Activated CD4-positive, alpha-beta T cell treated with anti-CD3 and anti-CD28 coated beads, Interleukin-2, Interleukin-4, amounts not matched to agents 100 ng/mL and 50 ng/mL, durations not matched to agents 16 hours and 8 hours (primary cell): ENCODE measurements at regions not wholly inside any gene's neighbourhood (a gene's known extent, or its start where the extent isn't known, plus 50 kb on each side); places are given as distances from the start of the nearest gene placed in this dataset.
"Not testable (repeated sequence)": the region's sequence is repeated elsewhere in the genome, so short reads cannot be mapped to it uniquely, and the experiment has no call there.

Source experiments
- DNase-seq: peaks from one replicate; pipeline ENCODE4 v3.0.0-alpha.2; 2020; ENCODE audit warnings: low spot score

GRCh38 chr13:111501596-111502535 lies 181.4 kb downstream of the TEX29 start:
- not testable (repeated sequence) for DNase-seq

- DNase-seq = no peak
Observed at GRCh38 chr13:111502957-111503356, 182.5 kb downstream of the TEX29 start.

GRCh38 chr13:111503376-111503775 lies 182.9 kb downstream of the TEX29 start:
- no peak for DNase-seq

GRCh38 chr13:111503905-111504695 lies 183.7 kb downstream of the TEX29 start:
- no peak for DNase-seq

- DNase-seq = no peak
Observed at GRCh38 chr13:111505175-111505777, 184.8 kb downstream of the TEX29 start.

GRCh38 chr13:111506125-111506524 lies 185.7 kb downstream of the TEX29 start:
- no peak for DNase-seq

GRCh38 chr13:111506621-111507020 lies 186.2 kb downstream of the TEX29 start:
- DNase-seq = no peak

- no peak for DNase-seq
Observed at GRCh38 chr13:111508164-111508870, 187.9 kb downstream of the TEX29 start.

GRCh38 chr13:111508902-111509509 lies 188.6 kb downstream of the TEX29 start:
- DNase-seq = no peak

- no peak for DNase-seq
Observed at GRCh38 chr13:111510502-111511218, 190.2 kb downstream of the TEX29 start.

- DNase-seq = no peak
Observed at GRCh38 chr13:111511219-111511732, 190.8 kb downstream of the TEX29 start.

- DNase-seq = no peak
Observed at GRCh38 chr13:111511805-111512504, 191.5 kb downstream of the TEX29 start.

GRCh38 chr13:111512707-111513106 lies 192.3 kb downstream of the TEX29 start:
- DNase-seq = no peak

GRCh38 chr13:111513766-111514609 lies 193.5 kb downstream of the TEX29 start:
- no peak for DNase-seq

- no peak for DNase-seq
Observed at GRCh38 chr13:111514610-111515306, 194.3 kb downstream of the TEX29 start.

- no peak for DNase-seq
Observed at GRCh38 chr13:111515307-111515617, 194.8 kb downstream of the TEX29 start.

- DNase-seq = no peak
Observed at GRCh38 chr13:111515635-111516034, 195.2 kb downstream of the TEX29 start.
